GM13976 (cell line): ENCODE measurements at regions not wholly inside any gene's neighbourhood (a gene's known extent, or its start where the extent isn't known, plus 50 kb on each side); places are given as distances from the start of the nearest gene placed in this dataset.

Experiments used
- DNase-seq: peaks from one replicate; pipeline ENCODE4 v3.0.0; 2012; ENCODE audit warnings: low spot score
- in situ Hi-C: fragments of 300-500 bp; cut with MboI; formaldehyde crosslinking; loops from one replicate; pipeline ENCODE4 v1.12.0; 2022; ENCODE audit warnings: low sequenced_read_pairs, mixed read lengths, inconsistent platforms; ENCODE audit not compliant: unreplicated experiment
- TF ChIP-seq, protein P1 (sequence below): IDR thresholded peaks from 2 replicates; pipeline ENCODE4 v1.5.1; 2012; ENCODE audit warnings: borderline replicate concordance, mild to moderate bottlenecking; ENCODE audit not compliant: insufficient read depth; ENCODE audit errors: extremely low read depth, missing control alignments, control extremely low read depth

- TF ChIP-seq, protein P1, sequence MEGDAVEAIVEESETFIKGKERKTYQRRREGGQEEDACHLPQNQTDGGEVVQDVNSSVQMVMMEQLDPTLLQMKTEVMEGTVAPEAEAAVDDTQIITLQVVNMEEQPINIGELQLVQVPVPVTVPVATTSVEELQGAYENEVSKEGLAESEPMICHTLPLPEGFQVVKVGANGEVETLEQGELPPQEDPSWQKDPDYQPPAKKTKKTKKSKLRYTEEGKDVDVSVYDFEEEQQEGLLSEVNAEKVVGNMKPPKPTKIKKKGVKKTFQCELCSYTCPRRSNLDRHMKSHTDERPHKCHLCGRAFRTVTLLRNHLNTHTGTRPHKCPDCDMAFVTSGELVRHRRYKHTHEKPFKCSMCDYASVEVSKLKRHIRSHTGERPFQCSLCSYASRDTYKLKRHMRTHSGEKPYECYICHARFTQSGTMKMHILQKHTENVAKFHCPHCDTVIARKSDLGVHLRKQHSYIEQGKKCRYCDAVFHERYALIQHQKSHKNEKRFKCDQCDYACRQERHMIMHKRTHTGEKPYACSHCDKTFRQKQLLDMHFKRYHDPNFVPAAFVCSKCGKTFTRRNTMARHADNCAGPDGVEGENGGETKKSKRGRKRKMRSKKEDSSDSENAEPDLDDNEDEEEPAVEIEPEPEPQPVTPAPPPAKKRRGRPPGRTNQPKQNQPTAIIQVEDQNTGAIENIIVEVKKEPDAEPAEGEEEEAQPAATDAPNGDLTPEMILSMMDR, result no peak
- in situ Hi-C loops, result no loop called here
- DNase-seq, result no peak
Measured at GRCh38 chr13:109666656-109667055, 119.7 kb downstream of the IRS2 start.

- DNase-seq, result no peak
- in situ Hi-C loops, result no loop called here
- TF ChIP-seq, protein P1, result no peak
Measured at GRCh38 chr13:109665781-109666249, 120.6 kb downstream of the IRS2 start.

- in situ Hi-C loops, result no loop called here
- TF ChIP-seq, protein P1, result no peak
- DNase-seq, result no peak
Measured at GRCh38 chr13:109665240-109665639, 121.1 kb downstream of the IRS2 start.

DNA sequence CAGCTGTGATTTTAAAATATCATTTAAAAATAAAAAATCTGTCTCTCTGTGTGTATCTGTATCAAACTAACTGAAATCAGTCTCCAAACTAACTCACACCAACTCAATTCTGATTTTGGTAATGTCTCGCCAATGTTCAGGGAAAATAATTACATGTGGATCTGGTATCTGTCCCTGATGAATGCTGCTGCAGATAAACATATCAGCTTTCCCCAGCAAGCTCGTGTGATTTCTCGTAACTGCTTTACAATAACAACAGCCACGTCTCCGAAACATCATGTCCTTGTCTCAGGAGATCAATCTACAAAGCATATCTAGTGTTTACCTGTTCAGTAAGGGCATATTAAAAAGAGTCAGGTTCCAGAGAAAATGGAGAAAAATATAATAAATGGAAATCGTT lies 129.0 kb downstream of the IRS2 start:
- no peak for DNase-seq
- TF ChIP-seq, protein P1, result no peak
- in situ Hi-C loops, result no loop called here

DNA sequence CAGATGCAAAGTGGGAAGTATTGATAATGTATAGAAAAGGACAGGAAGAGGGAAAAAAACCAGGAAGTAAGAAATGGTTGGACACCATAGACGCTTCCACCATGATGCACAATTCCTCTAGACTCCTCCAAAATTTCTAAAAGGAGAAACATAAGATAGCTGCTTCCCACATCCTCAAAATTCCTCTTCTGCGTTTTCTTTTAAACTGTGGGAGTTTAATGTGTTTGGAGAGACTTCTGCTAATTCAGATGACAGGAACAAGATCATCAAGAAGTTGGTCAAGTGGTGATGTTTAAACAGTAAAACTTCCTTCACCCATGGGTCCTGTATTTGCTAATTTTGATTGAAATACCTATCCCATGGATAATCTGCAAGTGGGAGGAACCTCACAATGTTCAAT lies 130.2 kb downstream of the IRS2 start:
- no peak for DNase-seq
- in situ Hi-C loops, result no loop called here
- TF ChIP-seq, protein P1, result no peak

DNA sequence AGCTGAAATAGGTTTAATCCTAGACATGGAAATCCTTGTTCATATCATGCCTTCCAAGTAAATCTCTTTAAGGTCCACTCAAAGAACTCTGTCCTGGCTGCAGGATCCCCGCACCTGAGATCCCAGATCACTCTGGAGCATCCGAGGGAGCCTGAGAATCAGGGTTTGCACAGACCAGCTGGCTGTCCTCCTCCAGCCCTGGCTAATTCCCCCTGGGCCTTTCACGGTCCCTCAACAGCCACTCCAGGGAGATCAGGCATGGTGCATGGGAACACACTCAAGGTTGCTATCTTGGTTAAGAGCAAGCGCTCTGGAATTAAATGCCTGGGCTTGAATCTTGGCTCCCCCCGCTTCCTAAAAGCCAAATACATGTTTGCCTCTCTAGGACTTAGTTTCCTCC lies 130.8 kb downstream of the IRS2 start:
- no peak for DNase-seq
- in situ Hi-C loops, result no loop called here
- TF ChIP-seq, protein P1, result no peak

GRCh38 chr13:109655206-109655600 lies 131.2 kb downstream of the IRS2 start:
- TF ChIP-seq, protein P1, result no peak
- in situ Hi-C loops, result no loop called here
- DNase-seq, result no peak
